ENCODE measurements at regions not wholly inside any gene's neighbourhood (a gene's known extent, or its start where the extent isn't known, plus 50 kb on each side); places are given as distances from the start of the nearest gene placed in this dataset.

DNA sequence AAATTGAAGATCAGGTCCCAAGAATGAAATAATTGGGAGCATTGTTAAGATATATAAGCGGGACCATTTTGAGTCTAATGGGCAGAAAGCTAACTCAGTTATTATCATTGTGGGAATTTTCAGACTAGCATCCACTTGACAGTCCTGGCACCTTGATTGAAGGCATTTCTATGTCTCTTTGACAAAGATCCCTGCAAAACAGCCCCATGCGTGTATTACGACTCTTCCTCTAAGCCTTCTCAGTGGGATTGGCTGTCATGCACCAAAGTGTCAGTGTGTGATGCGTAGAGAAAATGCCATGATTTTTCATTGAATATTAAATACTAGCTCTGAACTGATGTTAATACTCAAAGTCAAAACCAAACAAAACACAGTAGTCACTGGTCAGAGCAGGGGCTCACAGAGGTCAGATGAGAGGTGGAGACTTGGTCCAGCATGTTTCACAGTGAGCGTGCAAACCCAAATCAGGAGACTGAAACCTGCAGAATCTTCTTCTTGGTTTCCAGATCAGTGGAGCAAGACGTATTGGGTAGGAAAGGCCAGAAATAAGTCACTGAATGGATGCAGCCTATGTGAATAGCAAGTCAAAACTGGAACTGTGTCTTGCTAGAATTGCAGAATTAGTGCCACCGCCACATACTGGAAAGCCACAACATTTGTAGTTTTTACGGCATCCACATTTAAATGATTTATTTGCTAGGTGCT lies 303.6 kb upstream of the AKR1E2 start:
- no peak for DNase-seq

- DNase-seq: no peak
Measured at GRCh38 chr10:4519658-4520402, 306.2 kb upstream of the AKR1E2 start.

DNA sequence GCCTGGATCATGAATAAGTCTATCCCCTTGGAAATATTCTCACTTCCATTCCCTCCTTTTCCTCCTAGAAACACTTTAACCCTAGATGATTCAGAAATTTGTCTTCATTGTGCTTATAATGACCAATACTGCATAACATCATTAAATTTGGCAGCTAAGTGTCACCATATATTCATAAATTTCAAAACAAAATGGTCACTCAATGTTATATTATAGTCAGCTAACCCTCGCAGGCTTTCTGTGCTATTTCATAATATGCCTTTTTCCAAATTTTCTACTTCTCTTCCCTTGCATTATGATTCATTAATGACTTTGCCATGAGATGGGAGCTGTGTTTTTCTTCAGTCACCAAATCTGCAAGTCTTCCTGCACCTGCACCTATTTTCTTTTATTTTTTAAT lies 308.3 kb upstream of the AKR1E2 start:
- no peak for DNase-seq

- no peak for DNase-seq
Measured at GRCh38 chr10:4515721-4516120, 310.3 kb upstream of the AKR1E2 start.

DNA sequence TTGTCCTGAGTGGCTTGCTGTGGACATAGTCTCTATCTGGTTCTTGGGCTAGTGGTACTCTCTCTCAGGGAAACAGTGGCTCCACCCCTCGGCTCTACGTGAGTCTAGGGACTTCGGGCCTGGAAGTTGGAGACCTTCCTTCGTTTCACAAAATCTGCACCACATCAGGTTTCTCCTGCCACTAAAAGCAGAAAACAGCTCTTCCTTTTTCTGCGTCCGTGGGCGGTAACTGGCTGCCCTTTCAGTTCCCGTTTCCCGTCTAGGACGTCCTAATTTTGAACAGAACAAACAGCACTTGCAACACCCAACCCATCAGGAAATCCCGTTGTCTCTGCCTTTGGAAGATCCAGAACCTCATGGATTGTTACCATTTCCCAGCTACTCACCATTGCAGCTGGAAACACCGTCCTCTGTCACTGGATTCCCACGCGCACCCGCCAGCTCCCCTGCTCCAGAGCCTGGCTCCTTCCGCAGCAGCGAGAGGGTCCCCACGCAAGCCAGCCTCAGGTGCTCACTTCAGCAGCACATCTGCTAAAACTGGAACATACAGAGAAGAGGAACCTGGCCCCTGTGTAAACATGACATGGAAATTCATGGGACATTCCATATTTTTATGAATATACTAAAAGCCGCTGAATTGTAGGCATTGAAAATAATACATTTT lies 311.4 kb upstream of the AKR1E2 start:
- DNase-seq: peak; percentile 10

GRCh38 chr10:4512671-4513240 lies 313.3 kb upstream of the AKR1E2 start:
- no peak for DNase-seq

GRCh38 chr10:4512196-4512595 lies 313.8 kb upstream of the AKR1E2 start:
- no peak for DNase-seq

- DNase-seq: no peak
Measured at GRCh38 chr10:4511509-4511908, 314.5 kb upstream of the AKR1E2 start.

DNA sequence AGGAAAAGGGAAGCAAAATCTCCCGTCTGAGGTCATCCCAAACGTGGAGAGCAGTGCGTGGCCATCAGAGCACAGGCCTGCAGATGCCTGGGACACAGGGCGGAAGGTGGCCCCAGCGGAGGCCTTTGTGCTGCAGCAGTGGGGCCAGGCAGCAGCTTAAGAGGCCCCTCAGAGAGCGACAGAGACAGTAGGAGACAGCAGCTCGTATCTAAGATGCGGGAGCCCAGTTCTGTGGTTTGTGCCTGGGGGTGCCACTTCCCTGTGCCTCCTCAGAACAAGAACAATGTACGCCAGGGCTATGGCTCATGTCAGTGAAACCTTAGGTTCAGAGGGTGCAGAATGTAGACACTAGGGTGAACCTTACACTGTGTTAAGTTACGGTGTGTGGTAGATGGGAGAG lies 316.6 kb upstream of the AKR1E2 start:
- DNase-seq: no peak

- DNase-seq: no peak
Measured at GRCh38 chr10:4506095-4506494, 319.9 kb upstream of the AKR1E2 start.

DNA sequence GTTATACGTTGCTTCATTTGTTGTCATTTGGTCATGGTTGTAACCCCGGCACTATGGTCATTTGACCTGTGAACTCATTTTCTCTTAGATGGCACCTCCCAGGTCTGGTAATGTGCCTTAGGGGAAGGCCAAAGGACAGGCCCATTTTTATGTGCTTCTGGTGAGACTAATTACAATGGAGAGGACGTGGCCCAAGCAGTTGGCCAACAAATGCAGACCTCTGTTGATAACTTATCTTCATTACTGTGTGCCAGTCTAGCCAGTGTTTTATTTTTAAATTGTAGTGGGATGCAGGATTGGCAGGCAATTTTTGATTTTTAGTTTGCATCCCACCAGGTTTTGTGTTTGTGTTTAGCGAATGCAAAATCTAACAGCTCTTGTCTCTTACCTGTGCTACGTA lies 321.5 kb upstream of the AKR1E2 start:
- no peak for DNase-seq

DNA sequence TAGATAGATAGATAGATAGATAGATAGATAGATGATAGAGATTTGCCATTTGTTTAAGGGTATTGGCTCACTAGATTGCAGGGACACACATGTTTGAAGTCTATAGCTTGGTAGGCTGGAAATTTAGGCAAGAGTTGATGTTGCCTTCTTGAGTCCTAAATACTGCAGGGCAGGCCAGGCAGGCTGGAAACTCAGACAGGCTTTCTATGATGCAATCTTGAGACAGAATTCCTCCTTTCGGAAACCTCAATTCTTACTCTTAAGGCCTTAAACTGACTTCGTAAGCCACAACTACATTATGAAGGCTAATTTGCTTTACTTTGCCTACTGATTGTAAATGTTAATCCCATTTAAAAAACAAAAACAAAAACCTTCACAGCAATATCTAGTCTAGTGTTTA lies 322.9 kb upstream of the AKR1E2 start:
- no peak for DNase-seq

GRCh38 chr10:4501306-4501705 lies 324.7 kb upstream of the AKR1E2 start:
- DNase-seq: no peak

GRCh38 chr10:4498711-4499251 lies 327.2 kb upstream of the AKR1E2 start:
- no peak for DNase-seq

DNA sequence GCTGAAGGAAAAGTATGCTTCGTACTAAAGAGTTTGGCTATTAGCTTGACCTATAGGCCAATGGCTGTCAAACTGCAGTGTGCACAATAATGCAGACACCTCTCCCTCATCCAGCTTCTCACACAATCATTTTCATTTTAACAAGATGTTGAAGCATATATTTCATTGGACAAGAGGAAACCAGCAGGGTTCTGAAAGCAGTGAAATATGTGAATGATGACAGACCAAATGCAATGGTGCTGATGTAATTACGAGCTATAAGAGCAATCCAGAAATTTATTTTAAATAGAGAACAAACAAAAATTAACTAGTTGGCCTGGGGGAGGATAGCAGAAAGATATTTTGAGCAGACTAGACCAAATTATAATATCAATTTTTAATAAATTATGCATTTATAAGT lies 331.5 kb upstream of the AKR1E2 start:
- no peak for DNase-seq

GRCh38 chr10:4492202-4492601 lies 333.8 kb upstream of the AKR1E2 start:
- no peak for DNase-seq

- no peak for DNase-seq
Measured at GRCh38 chr10:4488904-4489303, 337.1 kb upstream of the AKR1E2 start.

- no peak for DNase-seq
Measured at GRCh38 chr10:4485636-4486035, 340.4 kb upstream of the AKR1E2 start.

- no peak for DNase-seq
Measured at GRCh38 chr10:4483811-4484210, 342.2 kb upstream of the AKR1E2 start.

DNA sequence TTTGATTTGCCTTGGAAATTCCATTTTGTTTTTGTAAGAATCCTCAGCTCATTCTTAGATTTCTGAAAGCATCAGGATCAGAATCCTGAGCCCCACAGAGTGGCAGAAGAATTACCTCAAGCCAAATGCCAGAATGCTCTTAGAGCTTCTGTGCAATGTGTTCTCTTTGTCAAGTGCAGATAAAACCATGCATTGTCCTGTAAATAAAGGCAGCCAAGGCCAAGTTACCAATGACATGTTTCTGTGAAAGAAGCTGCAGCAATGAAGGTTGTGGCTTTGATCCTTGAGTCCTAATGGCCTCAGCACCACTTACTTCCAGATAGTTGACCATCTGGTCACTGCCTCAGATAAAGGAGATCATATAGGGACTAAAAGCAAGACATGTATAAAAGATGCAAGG lies 343.3 kb upstream of the AKR1E2 start:
- DNase-seq: no peak

GRCh38 chr10:4481192-4481591 lies 344.8 kb upstream of the AKR1E2 start:
- no peak for DNase-seq

- DNase-seq: no peak
Measured at GRCh38 chr10:4479342-4479741, 346.7 kb upstream of the AKR1E2 start.

DNA sequence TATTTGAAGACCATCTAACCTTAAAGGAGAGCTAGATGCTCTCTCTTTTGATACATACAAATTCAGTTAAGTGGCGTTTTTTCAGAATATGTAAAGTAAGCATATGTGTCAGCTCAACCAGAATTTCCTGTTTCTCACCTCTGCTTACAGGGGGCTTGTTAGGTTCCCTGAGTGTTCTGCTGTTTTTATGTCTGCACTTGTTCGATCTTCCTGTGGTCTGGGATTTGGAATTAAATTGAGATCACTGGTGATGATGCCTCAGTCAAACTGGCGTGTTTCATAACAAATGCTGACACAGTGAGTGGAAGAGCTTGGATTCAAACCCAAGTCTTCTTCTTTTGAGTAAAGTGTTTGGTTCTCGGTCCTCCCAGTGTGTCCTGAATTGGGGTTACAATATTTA lies 348.3 kb upstream of the AKR1E2 start:
- no peak for DNase-seq

Measured in CD4-positive, alpha-beta T cell treated with Interleukin-4 for 4 hours (primary cell).